SJCRH30 (cell line): ENCODE measurements at regions not wholly inside any gene's neighbourhood (a gene's known extent, or its start where the extent isn't known, plus 50 kb on each side); places are given as distances from the start of the nearest gene placed in this dataset.
A peak's percentile ranks its signal among the peaks of the same experiment; 100 is the strongest.

ENCODE experiments used
- DNase-seq, 2 experiments: peaks; one replicate each; pipeline ENCODE4 v3.0.0-alpha.2; 2015 to 2020
- H3K27ac ChIP-seq: fragments of 250-450 bp; sonication (Bioruptor Pico); 2 replicates; pipeline ENCODE4 v1.5.1; 2020; ENCODE audit warnings: mild to moderate bottlenecking, moderate library complexity
- H3K27me3 ChIP-seq: fragments of 250-450 bp; sonication (Bioruptor Pico); 2 replicates; pipeline ENCODE4 v1.5.1; 2020; ENCODE audit warnings: mild to moderate bottlenecking, moderate library complexity
- H3K36me3 ChIP-seq: fragments of 250-450 bp; sonication (Bioruptor Pico); 2 replicates; pipeline ENCODE4 v1.5.1; 2020; ENCODE audit warnings: mild to moderate bottlenecking, moderate library complexity
- H3K4me1 ChIP-seq: fragments of 250-450 bp; sonication (Bioruptor Pico); 2 replicates; pipeline ENCODE4 v1.5.1; 2020; ENCODE audit warnings: mild to moderate bottlenecking, moderate library complexity
- H3K4me3 ChIP-seq: fragments of 250-450 bp; sonication (Bioruptor Pico); 2 replicates; pipeline ENCODE4 v1.5.1; 2020; ENCODE audit warnings: mild to moderate bottlenecking, moderate library complexity
- H3K9me3 ChIP-seq: fragments of 250-450 bp; sonication (Bioruptor Pico); replicated peaks from 2 replicates; pipeline ENCODE4 v1.5.1; 2020; ENCODE audit warnings: mild to moderate bottlenecking, moderate library complexity

DNA sequence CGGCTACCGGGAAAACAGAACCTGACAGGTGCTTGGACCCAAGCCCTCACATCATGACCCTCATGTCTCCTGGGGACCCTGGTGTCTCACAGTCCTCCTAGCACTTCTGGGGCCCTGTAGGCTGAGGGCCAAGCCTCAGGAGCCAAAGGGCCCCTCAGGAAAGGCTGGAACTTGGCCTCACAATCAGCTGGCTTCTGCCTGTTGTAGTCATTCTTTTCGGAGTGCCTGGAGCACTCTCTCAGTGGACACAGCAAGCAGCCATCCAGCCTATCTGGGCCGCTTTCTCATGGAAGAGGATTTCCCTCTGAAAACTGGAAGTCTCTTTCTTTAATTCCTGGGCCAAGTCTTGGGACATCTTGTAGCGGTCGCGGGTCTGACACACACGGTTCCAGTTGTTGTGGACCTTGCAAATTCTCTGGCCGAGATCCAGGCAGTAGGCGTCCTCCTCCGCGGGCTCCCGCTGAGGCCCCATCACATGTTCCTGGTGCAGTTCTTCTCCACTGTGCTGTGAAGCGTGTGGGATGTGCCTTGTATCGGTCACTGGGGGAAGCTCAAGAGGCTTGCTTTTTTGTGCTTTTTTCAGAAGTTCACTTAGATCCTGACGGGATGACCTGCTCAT lies 169.3 kb downstream of the EMP1 start:
- peaks cover 7% of the 10 kb centered on the region; the same call in 1 of the 2 replicates for H3K9me3 ChIP-seq
- no peaks in the 10 kb centered on the region for H3K27me3 ChIP-seq
- peaks cover 10% of the 10 kb centered on the region; the same call in 1 of the 2 replicates for H3K4me1 ChIP-seq
- no peak for DNase-seq
- no peak overlapping the region for H3K4me3 ChIP-seq
- no peaks in the 10 kb centered on the region for H3K36me3 ChIP-seq
- no peak overlapping the region for H3K27ac ChIP-seq

DNA sequence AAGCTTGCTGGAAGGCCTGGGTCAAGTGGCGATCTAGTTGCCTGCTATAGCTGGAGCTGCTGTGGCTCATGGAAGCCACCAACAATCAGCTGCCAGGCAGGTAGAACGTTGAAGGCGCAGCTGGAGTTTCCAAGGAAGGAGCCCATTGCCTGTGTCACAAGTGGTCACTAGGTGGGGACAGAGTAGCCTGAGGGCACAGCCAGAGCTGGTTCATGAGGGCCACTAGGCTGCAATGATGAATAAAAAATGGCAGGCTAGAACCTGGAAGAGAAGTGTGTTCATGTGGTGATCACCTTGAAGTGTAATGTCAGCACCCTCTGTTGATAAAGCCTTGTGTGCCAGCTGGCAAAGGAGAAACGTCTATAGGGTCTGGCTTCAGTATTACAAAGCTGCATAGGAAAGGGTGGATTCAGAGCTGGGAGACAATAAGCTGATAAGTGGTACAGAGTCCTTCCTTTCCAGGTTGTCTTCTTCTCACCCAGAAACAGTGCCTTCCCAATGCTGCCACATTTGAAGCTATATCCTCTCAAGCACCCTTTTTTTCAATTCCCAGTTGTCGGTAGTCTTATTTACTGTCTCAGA lies 165.8 kb downstream of the EMP1 start:
- peaks cover 27% of the 10 kb centered on the region for H3K4me1 ChIP-seq
- peaks cover 7% of the 10 kb centered on the region; the same call in 1 of the 2 replicates for H3K9me3 ChIP-seq
- no peak overlapping the region for H3K4me3 ChIP-seq
- no peaks in the 10 kb centered on the region for H3K27me3 ChIP-seq
- H3K36me3 ChIP-seq, result no peaks in the 10 kb centered on the region
- H3K27ac ChIP-seq, result no peak overlapping the region
- DNase-seq, result peak; percentile 60 to 79

DNA sequence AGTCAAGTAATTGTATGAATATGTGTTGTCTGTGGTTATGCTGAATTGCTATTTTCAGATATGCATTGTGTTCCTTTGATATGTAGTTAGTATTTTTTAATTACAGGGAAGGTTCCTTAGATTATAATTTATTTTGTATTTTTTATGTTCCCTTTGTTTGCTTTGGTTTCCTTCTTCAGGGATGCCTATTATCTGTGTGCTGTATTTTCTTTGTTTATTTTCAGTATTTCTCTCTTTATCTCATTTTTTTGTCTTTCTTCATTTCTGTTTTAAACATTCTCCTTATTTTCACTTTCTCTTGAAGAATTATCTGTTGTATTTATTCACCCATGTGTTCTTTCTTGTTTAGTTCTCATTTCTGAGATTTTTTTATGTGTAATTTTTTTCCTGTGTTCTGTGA lies 163.1 kb downstream of the EMP1 start:
- Histone ChIP-seq H3K27ac (peak overlapping the region; percentile 73), H3K36me3 (no peaks in the 10 kb centered on the region), H3K9me3 (peaks cover 1% of the 10 kb centered on the region; the same call in 1 of the 2 replicates), H3K4me3 (peak overlapping the region; percentile 22), H3K27me3 (no peaks in the 10 kb centered on the region), H3K4me1 (peaks cover 38% of the 10 kb centered on the region)
- DNase-seq, result no peak

DNA sequence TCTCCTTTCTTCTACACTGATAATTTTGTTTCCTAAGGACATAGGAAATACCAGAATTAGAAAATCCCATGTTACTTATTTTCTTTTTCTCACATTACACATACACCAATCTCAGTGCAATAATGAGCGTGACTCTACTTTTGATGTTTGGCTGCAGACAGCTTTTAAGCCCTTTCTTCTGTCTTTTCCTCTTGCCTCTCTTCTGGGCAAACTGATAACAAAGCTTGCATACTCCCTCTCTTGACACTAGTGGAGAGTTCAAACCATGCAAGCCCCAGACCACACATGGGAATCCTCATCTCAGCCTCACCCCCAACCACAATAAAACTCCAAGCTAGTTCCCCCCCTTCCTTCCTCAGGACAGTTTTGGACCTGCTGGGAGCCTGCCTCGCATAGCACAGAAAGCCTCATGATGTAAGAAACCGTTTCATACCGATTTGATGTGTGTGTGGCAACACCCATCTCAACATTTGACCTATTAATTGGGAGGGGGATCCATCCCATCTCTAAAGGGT lies 161.9 kb downstream of the EMP1 start:
- Histone ChIP-seq H3K36me3 (no peaks in the 10 kb centered on the region), H3K4me3 (peak overlapping the region; percentile 22), H3K27ac (peak overlapping the region; percentile 73), H3K9me3 (no peaks in the 10 kb centered on the region; the same call in 1 of the 2 replicates), H3K4me1 (peaks cover 50% of the 10 kb centered on the region), H3K27me3 (no peaks in the 10 kb centered on the region)
- DNase-seq, result peak; percentile 81 to 94

DNA sequence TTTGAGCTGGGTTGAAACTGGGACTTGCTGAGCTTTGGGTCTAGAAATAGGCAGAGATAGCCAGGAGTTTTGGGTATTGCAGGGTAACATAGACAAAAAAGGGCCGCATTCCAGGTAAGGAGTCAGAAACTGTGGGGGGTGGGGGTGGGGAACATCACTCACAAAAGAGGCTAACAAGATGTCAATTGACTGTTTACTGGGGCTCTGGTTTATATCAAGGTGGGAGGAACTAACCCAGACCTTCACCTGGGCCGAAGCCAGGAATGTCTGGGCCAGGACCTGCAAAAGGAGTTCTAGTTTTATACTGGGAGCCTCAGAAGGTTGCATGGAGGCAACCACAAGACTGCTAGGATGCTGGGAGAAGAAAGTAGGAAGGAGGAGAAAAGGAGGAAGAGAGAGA lies 154.4 kb downstream of the EMP1 start:
- Histone ChIP-seq H3K4me3 (no peak overlapping the region), H3K4me1 (peaks cover 19% of the 10 kb centered on the region), H3K27ac (no peak overlapping the region), H3K9me3 (no peaks in the 10 kb centered on the region), H3K27me3 (no peaks in the 10 kb centered on the region), H3K36me3 (no peaks in the 10 kb centered on the region)
- no peak for DNase-seq

DNA sequence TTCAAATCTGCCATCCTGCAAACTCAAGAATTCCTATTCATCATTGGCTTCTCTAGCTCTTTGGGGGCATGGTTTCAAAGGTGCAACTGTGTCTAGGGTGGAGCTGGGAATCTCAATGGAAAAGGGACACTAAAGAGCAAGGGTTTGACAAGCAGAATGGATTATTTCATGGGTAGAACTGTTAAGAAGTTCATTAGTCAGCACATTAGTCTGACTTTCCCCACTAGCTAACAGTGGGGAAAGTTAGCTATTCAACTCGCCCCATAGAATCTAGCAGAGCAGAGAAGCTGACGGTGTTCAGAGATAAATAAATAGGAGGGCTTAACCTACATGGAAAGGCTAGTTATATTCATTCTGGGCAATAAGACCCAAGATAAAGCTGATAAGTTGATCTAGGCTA lies 153.9 kb downstream of the EMP1 start:
- Histone ChIP-seq H3K27ac (no peak overlapping the region), H3K9me3 (no peaks in the 10 kb centered on the region), H3K4me3 (no peak overlapping the region), H3K27me3 (no peaks in the 10 kb centered on the region), H3K36me3 (no peaks in the 10 kb centered on the region), H3K4me1 (peaks cover 16% of the 10 kb centered on the region)
- DNase-seq, result no peak

DNA sequence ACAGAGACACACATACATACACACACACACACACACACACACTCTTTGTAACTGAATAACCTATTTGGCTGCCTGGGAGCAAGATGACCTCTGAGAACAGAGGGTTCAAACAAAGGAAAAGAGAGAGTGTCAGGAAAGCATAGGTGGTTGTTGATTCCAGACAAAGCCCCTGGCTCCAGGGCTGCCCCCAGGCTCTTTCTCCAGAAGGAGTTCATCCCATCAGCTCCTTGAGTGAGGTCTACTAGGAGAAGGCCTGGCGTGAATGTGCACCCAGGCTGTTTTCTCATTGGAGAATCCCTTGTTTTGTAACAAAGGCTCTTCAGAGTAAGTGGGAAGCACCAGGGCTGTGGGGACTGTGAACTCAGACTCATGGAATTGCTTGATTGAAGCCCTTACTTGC lies 151.9 kb downstream of the EMP1 start:
- Histone ChIP-seq H3K4me3 (no peak overlapping the region), H3K9me3 (no peaks in the 10 kb centered on the region), H3K36me3 (no peaks in the 10 kb centered on the region), H3K27ac (no peak overlapping the region), H3K4me1 (peaks cover 9% of the 10 kb centered on the region), H3K27me3 (no peaks in the 10 kb centered on the region)
- DNase-seq, result no peak

DNA sequence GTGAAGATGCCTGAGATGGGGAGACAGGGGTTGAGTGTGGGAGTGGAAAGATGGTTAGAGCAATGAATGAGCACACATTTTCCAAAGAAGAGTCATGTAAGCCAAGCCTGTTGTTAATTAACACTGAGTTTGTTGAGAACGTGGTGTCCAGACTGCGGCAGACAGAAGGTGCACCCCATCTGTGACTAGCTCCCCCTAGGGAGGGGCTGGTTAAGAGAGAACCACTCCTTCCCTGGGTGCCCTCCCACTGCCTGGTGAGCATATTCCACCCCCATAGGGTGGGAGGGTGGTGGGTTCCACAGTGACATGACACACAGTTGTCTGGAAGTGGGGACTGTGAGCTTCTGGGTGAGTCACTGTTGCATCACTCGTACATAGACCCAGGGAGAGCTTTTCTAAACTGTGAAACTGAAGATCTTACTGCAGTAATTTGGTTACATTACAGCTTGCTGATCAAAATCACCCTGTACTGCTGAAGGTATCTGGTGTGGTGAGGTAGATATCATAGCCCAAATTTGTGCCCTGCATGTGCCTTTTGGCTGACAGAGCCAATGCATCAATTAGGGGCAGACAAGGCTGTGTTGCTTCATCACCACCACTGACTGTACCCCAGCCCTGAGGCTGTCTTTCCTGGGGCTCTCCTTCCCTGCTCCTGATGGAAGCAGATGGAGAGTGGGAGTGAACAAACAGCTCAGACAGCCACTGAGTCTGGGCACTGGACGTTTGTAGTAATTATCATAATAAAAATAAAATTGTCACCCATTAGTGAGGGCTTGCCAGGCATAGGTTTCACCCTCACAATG lies 150.9 kb downstream of the EMP1 start:
- Histone ChIP-seq H3K27me3 (no peaks in the 10 kb centered on the region), H3K36me3 (no peaks in the 10 kb centered on the region), H3K4me3 (no peak overlapping the region), H3K9me3 (no peaks in the 10 kb centered on the region), H3K4me1 (peaks cover 8% of the 10 kb centered on the region; the same call in 1 of the 2 replicates), H3K27ac (no peak overlapping the region)
- DNase-seq, result no peak

DNA sequence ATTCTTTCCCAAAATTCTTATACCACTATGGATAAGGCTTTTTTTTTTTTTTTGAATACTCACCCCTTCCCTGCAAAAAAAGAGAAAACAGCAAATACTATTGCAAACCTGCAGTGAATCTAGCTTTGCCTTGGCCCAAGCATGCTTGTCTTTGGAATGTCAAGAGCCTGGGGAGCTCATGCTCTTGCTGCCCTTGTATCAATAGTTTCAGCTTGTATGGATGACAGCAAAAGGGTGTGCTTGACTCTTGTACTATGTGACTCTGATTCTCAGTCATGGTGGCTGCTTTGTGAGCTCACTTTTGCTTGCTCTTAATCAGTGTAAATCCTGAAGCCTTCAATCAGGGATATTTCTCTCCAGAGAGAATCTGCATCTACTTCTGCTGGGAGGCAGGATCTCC lies 149.2 kb downstream of the EMP1 start:
- no peaks in the 10 kb centered on the region for H3K36me3 ChIP-seq

DNA sequence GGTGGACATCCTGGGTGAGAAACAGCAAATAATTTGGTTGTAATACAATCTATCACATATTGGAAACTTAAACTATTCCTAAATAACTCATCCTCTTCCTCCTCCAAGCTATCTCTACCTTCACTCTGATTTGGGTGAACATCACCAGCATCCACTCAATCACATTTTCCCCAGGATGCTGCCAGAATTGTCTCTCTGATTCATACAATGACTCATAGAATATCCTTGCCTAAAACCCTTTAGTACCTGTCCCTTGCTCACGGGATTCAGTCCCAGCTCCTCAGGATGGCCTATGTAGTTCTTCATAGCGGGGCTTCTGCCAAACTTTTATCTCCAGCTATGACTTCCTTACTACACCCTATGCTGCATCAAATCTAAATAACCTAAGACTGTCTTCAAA lies 146.8 kb downstream of the EMP1 start:
- Histone ChIP-seq H3K4me3 (no peak overlapping the region), H3K36me3 (no peaks in the 10 kb centered on the region), H3K9me3 (no peaks in the 10 kb centered on the region), H3K4me1 (peaks cover 8% of the 10 kb centered on the region; the same call in 1 of the 2 replicates), H3K27me3 (no peaks in the 10 kb centered on the region), H3K27ac (no peak overlapping the region)
- no peak for DNase-seq

More for the DNA sequence above, 149.2 kb downstream of the EMP1 start:
- H3K4me1 ChIP-seq, result peaks cover 8% of the 10 kb centered on the region; the same call in 1 of the 2 replicates
- no peak overlapping the region for H3K27ac ChIP-seq
- no peak for DNase-seq
- H3K4me3 ChIP-seq, result no peak overlapping the region
- no peaks in the 10 kb centered on the region for H3K27me3 ChIP-seq
- no peaks in the 10 kb centered on the region for H3K9me3 ChIP-seq

DNA sequence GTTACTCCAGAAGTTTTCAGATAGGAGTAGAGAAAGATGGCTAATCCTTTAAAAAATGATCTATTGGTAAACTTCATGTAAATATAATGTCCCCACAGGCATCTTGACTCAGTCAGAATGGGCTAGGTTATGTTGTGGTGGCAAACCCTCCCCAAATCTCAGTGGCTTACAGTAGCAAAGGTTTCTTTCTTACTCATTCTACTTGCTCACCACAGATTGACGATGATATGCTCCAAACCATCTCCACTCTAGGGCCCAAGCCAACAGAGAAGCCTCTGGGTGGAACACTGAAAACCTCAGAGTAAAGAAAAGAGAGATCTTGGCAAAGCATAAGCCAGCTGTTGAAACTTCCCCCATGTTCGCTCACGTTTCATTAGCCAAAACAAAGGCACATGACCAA lies 146.4 kb downstream of the EMP1 start:
- no peak overlapping the region for H3K4me3 ChIP-seq
- no peaks in the 10 kb centered on the region for H3K36me3 ChIP-seq
- H3K27me3 ChIP-seq, result no peaks in the 10 kb centered on the region
- no peak overlapping the region for H3K27ac ChIP-seq
- H3K9me3 ChIP-seq, result no peaks in the 10 kb centered on the region
- DNase-seq, result no peak
- H3K4me1 ChIP-seq, result peaks cover 8% of the 10 kb centered on the region; the same call in 1 of the 2 replicates

DNA sequence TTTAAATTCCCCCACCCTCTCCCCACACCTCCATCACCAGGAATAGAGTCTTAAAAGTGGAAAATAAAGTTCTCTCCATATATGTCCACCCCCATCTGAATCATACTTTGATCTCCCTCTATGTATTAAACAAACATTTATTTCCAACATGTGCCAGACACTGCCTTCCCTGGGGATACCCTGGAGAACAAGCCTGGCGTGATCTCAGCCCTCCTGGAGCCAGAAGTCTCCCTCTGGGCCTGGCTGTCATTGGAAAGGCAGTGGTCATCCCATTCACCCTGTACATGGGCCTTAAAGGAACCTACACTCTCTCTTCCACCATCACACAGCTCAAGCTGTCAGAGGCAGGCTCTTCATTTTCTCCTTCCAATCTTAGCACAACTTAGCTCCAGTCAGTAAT lies 143.6 kb downstream of the EMP1 start:
- Histone ChIP-seq H3K36me3 (no peaks in the 10 kb centered on the region), H3K27me3 (no peaks in the 10 kb centered on the region), H3K9me3 (no peaks in the 10 kb centered on the region), H3K4me1 (peaks cover 6% of the 10 kb centered on the region; the same call in 1 of the 2 replicates), H3K27ac (no peak overlapping the region), H3K4me3 (no peak overlapping the region)
- no peak for DNase-seq

DNA sequence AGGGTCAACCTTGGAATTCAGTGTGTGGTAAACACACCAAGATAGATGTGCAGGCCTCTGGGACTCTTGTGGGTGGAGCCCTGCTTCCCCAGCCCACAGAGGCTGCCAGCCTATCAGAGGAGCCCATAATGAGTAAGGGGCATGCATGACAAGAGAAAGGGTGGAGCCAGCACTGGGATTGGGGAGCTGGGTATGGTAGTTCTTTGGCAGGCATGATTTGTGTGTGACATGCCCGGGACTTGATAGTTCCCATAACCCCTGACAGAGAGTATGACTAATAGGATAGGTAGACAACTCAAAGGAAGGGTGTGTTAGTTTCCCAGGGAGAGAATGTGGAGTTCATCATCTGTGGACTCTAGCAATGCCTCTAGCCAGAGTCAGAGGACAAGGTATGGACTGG lies 143.0 kb downstream of the EMP1 start:
- Histone ChIP-seq H3K36me3 (no peaks in the 10 kb centered on the region), H3K9me3 (no peaks in the 10 kb centered on the region), H3K4me1 (peaks cover 6% of the 10 kb centered on the region; the same call in 1 of the 2 replicates), H3K27ac (no peak overlapping the region), H3K27me3 (no peaks in the 10 kb centered on the region), H3K4me3 (no peak overlapping the region)
- no peak for DNase-seq

DNA sequence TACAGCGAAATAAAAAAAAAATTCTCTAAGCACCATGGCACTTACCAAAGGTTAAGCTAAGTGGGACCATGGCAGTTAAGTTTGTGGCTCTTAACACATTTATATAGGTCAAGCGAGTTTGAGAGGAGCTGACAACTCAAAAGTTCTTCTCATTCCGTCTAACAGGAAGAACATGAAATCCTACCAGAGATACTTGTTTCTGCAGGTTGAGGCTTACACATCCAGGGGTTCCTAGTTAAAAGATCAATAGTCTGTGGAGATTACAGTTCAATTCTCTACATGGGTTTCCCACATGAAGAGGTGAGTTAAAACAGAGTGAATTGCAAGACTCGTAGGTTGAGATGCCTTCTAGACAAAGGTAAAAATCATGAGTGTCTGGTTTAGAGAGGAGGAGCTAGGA lies 142.6 kb downstream of the EMP1 start:
- DNase-seq, result no peak
- H3K36me3 ChIP-seq, result no peaks in the 10 kb centered on the region
- H3K9me3 ChIP-seq, result no peaks in the 10 kb centered on the region
- no peak overlapping the region for H3K27ac ChIP-seq
- H3K27me3 ChIP-seq, result no peaks in the 10 kb centered on the region
- H3K4me1 ChIP-seq, result peaks cover 6% of the 10 kb centered on the region; the same call in 1 of the 2 replicates
- H3K4me3 ChIP-seq, result no peak overlapping the region

DNA sequence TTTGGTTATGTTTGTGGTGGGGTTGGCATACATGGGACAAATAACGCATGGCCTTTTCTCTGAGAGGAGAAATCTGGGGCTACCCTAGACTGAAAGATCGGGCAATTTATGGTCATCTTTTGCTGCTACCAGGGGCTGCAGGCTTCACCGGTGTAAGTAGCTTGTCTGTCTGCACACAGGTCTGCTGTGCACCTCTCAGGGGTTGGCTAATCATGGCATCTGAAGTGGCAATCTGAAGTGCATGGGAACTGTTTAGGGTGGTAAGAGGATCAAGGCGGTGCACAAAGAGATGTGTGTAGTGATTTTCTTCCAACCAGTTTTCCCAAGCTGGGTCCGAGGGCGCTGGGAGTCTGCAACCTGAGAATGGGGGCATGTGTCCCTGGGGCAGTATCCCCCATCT lies 141.3 kb downstream of the EMP1 start:
- Histone ChIP-seq H3K4me1 (no peaks in the 10 kb centered on the region), H3K9me3 (no peaks in the 10 kb centered on the region), H3K27ac (no peak overlapping the region), H3K27me3 (no peaks in the 10 kb centered on the region), H3K4me3 (no peak overlapping the region), H3K36me3 (no peaks in the 10 kb centered on the region)
- DNase-seq, result no peak
